Testis (tissue), 2 donors: ENCODE measurements at regions not wholly inside any gene's neighbourhood (a gene's known extent, or its start where the extent isn't known, plus 50 kb on each side); places are given as distances from the start of the nearest gene placed in this dataset.

Source experiments
- CTCF ChIP-seq, 3 experiments: fragments of 450-650 bp in 2 of 3; fragments of 200-600 bp in 1 of 3; sonication (generic) in 1 of 3; IDR thresholded peaks; one replicate each; pipeline ENCODE4 v1.5.1; 2016 to 2019; ENCODE audit warnings: antibody characterized with exemption in 3 of 3, mild to moderate bottlenecking in 2 of 3, moderate library complexity in 1 of 3
- POLR2A ChIP-seq: fragments of 450-650 bp; IDR thresholded peaks from one replicate; pipeline ENCODE4 v1.6.1; 2017; ENCODE audit warnings: antibody characterized with exemption, mild to moderate bottlenecking, moderate library complexity

GRCh38 chr19:28437390-28438346 is 775.3 kb downstream of the UQCRFS1 start:
- TF ChIP-seq CTCF (IDR thresholded peaks at IDR 0.05) = no peak
- TF ChIP-seq POLR2A = no peak
